NCI-H2196 (cell line): ENCODE measurements at regions not wholly inside any gene's neighbourhood (a gene's known extent, or its start where the extent isn't known, plus 50 kb on each side); places are given as distances from the start of the nearest gene placed in this dataset.

Source experiments
- DNase-seq: peaks from one replicate; lab custom pipeline; 2025; ENCODE audit not compliant: unreplicated experiment; lab: John Stamatoyannopoulos, UW

DNA sequence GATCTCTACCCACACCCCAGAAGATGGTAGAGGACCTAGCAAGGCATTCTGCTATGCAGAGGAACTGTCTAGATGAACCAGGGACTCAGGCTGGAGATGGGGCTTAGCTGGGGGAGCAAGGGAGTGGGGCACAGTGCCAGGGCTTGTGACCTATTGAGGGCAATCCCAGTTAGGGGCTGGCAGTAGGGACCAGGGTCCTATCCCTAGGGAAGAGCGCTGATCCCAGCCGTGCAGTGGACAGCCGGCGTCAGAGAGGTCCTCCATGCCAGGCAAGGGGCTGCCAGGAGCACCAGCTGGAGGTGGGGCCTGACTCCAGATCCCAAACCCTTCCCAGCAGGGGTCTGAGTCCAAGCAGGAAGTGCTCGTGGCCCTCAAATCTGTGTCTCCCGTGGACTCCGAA, 52.7 kb upstream of the NEURL1B start:
- no peak for DNase-seq

DNA sequence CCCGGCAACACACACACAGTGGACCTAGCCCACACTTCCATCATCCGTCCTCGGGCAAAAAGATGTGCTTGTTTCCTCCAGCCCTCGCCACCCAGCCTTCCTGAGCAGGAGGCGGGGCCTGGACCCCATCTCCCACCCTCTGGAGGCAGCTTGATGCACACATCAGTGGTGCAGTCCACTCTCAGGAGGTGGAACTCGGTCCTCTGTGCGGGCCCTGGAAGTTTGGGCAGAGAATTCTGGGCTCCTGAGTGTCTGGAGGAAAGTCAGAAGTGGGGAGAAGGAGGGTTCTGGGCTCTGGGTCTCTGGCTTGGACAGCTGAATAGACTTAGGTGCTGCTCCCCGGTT, 54.0 kb upstream of the NEURL1B start:
- DNase-seq = no peak

DNA sequence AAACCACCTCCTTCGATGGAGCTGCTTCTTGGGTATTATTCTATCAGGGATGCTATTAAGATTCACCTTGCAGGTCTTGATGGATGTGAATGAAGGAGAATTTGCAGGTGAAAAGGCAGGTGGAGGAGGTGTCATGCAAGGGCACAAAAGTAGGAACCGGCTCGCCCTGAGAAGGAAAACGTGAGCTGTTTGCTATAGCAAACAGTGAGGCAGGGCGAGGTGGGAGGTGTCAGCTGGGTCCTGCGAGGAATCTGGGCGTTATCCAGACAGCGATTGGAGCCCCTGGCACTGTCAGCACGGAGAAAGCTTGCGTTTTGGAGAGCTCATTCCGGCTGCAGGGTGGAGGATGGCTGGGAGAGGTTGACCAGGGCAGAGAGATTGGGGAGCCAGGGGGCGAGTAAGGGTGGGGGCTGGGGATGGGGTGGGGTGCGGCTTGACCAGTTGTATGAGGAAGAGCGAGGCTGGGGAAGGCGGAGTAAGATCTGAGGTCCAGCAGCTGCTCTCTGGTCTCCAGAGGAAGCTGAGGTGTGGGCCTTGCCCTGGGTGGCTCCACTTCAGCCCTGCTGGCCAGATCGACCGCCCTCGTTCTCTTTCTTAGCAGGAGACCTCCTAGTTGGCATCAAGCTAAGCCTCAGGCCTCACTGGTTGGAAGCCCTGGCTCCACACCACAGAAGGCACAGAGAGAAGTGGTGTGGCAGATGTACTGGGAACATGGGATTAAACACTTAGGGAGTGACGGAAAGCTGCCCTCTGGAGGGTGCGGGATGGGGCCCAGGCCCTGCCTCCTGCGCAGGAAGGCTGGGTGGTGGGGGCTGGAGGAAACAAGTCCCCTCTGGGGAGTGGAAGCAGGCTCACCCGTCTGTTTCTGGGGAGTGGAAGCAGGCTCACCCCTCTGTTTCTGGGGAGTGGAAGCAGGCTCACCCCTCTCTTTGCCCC, 54.7 kb upstream of the NEURL1B start:
- no peak for DNase-seq

DNA sequence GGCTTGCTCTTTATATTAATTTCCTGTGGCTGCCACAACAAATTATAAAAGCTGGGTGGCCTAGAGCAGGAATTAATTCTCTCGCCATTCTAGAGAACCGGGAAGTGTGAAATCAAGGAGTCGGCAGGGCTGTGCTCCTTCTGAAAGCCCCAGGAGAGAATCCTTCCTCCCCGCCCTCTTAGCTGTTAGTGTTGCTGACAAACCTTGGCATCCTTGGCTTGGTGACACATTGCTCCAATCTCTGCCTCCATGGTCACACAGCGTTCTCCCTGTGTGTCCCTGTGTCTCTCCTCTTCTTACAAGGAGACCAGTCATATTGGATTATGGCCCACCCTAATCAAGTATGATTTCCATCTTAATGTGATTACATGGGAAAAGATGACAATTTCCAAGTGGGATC, 55.9 kb upstream of the NEURL1B start:
- DNase-seq = no peak

DNA sequence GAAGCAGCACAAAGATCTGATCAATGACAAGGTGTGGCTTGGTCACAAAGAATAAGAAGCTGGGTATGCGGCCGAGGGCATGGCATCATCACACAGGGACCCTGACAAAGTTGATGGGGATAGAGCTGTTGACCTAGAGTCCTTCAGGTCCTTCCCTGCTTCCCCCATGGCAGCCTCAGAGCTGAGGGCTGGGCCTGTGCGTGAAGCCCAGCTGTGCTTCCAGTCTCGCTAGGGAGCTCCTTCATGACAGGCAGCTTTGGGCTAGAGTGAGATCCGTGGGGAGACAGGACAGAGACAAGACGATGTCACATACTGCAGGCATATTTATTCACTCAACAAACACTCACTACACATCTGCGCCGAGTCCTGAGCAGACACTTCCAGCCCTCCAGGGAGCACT, 56.4 kb upstream of the NEURL1B start:
- no peak for DNase-seq

DNA sequence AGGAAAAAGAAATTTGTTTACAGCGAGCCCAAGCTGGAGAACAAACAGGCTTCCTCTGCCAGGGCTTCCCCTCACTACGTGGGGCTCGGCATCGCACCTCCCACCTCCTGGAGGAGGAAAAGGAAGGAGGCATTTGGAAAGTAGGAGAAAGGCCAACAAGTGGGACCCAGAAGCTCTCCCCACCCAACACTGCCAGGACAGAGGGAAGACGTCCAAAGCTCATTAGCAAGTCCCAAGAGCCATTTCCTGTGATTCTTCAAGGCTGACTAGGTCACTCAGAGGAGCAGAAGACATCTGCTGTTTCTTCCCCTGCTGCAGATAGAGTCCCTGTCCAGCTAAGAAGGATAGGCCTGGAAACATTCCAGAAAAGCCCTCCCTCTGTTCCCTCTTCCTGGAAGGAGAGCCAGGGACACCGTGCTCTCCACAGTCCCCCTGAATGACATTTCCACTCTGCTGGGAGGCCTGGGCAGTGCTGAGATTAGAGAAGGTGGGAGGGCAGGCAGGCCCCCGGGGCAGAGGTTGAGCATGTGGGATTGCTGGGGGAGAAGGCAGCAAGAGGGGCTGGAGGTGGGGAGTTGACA, 57.0 kb upstream of the NEURL1B start:
- no peak for DNase-seq

DNA sequence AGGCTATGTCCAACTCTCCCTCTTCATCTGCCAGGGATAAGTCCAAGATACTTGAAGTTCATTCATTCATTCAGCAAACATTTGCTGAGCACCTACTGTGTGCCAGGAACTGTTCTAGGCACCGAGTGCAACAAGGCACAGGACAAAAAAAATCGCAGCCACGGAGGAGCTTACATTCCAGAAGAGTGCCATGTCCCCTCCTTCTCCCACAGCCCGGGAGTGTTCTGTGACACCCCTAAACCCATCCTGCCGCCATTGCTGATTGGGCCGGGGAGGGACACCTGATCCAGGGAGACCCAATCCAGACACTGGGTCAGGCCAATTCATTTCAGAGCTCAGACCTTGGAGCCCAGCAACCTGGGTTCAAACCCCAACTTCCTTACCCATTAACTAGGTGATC, 58.1 kb upstream of the NEURL1B start:
- no peak for DNase-seq

DNA sequence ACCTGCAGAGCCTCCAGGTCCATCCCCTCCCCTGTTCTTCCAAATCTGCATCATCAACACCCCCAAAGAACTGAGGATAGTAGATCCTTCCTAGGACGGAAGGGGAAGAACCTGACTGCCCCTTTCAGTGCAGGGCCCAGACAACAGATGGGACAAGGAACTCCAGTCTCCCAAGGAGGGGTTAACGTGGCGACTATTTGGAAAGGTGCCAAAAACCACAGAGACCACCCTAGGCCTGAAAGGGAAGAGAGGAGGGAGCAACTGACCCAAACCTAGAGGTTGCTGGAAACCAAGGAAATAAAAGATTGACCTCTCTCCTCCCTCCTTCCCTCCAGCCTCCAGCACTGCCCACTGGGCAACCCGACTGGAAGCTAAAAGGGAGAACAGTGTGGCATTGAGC, 59.7 kb upstream of the NEURL1B start:
- DNase-seq = no peak

DNA sequence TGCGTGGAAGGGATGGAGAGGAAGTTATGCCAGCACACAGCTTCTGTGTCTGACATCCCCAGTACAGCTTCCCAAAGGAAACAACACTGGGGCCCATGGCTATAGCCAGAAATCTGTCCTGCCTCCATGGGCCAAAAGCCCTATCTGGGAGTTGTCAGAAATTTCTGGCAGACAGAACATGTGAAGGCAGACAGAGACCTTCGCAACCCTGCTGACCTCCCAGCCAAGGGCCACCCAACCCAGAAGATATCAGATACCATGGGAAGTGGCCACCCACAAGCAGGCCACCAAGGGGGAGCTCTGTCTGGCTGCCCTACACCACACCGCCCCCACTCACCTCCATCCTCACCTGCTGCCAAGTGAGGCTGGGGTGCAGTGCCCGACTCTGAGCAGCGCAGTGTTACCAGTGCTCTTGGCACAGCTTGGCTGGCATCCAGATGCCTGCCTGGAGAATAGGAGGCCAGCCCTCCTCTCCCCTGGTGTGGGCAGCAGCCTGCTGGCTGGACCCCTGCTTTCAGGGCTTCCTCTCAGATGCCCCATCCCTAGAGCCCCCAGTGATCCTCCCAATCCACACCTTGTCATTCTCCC, 61.6 kb upstream of the NEURL1B start:
- peak; percentile 20 for DNase-seq

DNA sequence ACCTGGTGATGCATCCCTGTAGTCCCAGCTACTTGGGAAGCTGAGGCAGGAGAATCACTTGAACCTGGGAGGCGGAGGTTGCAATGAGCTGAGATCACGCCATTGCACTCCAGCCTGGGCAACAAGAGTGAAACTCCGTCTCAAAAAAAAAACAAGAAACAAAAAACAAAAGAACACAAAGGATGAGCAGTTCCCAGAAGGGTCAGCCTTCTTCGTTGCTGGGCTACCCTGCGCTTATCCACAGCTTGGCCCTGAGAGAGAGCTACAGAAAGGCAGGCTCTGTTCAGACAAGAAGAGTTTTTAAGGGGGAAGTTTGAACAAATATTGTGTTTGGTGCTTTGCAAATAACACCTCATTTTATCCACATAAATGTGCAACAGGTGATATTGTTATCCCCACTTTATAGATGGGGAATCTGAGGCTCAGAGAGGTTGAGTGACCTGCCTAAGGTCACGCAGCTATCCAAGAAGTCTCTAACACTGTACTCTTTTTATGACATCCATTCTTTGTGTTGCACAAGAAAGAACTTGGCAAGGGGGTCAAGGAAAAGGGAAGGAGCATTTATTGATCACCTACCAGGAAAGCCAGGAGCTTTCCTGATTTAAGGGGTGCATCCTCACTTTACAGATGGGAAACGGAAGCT, 63.7 kb upstream of the NEURL1B start:
- DNase-seq = no peak

DNA sequence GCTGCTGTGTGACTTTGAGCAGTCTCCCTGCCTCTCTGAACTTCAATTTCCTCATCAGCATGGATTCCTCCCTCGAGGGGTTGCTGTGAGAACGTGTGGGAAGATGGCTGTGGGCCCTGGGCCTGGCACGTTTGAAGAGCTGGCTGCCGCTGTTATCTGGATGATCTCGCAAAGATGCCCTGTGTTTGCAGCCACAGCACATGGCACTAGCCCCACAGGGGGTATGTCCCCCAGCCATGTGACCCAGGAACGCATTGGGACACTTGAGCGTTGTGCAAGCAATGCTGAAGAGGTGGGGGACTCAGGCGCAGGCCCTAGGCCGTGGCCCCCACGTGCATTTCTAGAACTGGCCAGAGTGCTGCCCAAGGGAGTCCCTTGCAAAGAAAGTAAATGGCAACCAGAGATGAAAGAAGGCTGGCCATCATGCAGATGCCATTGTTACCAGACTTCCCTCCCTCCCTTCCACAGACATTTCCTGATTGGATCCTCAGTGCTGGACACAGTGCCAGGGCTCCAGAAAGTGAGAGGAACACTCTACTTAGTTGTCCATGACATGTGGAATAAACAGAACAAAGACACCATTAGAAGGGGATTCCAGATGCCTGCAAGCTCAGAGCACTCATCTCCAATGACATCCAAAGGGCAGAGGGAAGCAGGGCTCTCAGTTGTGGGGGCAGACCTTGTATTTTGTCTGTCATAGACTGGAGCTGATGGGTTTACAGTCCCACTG, 65.1 kb upstream of the NEURL1B start:
- DNase-seq = no peak

DNA sequence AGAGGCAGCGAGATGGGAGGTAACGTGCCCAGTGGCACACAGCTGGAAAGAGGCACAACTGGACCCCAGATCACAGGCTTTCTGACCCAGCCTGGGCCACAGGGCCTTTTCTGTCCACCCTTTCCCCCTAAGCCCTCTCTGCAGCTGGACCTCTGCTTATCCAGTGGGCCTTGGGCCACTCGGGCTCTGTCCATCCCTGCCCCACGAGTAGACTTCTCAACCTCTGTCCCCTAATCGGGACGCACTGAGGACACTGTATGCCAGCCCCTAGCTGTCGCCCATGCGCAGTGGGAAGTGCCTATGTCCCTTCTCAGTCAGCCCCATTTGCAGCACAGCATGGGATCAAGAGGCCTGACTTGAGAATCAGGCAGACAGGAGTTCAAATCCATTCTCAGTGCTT, 65.6 kb upstream of the NEURL1B start:
- no peak for DNase-seq

DNA sequence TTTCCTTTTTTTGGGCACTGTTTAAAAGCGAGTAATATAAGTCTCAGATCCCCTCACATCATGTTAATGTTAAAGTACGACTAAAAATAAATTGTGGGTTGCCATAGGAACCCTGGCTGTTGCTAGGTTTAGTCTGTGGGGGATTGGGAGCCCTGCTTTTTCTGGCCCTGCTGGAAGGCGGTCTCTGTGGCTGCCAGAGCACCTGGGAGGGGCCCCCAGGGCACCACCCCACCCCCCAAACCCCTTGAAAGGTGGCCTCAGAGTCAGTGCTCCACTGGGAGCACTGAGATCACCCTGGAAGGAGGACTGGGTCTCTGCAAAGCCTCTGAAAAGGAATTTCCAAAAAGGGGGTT, 66.2 kb upstream of the NEURL1B start:
- no peak for DNase-seq

DNA sequence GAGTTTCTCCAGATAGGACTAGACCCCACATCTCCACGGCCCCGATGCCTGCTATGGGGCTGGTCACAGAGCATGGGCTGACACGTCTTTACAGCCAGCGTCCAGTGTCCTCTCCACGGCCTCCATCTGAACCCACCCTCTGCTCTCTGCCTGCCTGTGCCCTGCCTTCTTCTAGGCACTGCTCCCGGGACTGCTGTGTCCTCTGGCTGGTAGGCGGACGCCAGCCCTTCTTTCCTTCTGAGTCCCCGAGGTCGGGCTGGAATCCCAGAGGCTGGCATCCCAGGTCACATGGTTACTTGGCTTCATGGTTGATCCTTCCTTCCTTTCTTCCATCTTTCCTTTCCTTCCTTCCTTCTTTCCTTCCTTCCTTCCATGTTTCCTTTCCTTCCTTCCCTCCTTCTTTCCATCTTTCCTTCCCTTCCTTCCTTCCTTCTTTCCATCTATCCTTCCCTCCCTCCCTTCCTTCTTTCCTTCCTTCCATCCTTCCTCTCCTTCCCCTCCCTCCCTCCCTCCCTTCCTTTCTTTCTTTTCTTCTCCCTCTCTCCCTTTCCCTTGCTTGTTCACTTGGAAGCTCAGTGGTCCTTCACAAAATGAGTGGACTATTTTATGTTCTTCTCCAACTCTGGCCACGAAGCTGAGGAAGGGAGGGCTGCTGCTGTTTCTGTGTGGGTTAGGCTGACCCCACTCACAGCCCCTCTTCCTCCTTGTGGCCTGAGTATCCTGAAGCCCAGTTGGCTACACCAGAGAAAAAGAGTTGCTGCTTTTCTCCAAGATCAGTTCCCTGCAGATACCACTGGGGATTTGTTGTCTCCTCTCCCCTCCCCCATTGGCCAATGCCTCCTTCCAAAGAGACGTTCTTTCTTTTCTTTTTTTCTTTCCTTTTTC, 66.8 kb upstream of the NEURL1B start:
- no peak for DNase-seq

DNA sequence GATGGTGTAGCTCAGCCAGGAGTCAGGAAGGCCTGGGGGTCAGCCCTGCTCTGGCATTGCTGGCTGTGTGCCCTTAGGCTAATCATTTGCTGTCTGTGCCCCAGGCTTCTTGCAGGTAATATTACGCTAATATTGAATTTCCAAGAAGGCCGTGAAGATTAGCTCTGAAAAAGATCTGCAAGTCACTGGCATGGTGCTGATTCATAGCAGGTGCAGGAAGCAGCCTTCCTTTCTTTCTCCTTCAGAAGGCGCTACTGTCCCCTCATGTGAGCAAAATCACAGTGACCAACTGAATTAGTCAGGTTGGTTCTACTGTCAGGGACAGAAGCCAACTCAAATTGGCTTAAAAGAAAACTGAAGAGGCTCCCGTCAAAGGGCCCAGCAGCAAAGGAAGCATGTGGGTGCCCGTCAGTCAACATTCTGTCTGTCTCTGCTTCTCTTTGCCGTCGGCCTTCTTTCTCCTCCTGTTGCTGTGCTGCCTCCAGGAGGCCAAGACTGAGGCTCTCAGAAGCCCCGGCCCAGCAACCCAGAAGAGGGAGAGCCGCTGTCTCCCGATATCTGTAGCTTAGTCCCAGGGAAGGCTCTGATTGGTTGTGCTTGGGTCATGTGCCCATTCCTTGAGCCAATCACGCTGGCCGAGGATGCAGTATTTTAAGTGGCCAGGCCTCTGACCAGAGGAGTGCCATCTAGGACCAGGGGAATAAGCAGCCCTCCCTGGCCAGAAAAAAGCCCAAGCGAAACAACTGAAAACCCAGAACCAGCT, 67.8 kb upstream of the NEURL1B start:
- peak; percentile 49 for DNase-seq

DNA sequence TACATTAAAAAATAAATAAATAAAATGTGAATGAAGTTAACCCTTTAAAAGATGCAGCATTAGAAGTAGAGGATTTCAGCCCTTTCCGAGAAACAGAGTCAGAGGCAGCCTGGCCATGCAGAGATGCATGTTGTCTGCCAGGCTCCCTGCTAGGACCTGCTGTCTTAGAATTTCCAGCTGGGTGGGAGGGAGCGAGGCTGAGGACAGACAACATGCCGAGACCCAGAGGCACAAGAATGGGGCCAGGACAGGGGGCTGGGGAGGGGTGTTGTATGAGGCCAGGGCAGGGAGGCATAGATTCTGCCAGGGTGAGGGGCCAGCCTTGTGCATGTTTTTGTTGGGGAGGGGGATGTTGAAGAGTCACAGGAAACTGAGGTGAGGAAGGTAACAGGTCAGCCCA, 68.6 kb upstream of the NEURL1B start:
- DNase-seq = no peak

DNA sequence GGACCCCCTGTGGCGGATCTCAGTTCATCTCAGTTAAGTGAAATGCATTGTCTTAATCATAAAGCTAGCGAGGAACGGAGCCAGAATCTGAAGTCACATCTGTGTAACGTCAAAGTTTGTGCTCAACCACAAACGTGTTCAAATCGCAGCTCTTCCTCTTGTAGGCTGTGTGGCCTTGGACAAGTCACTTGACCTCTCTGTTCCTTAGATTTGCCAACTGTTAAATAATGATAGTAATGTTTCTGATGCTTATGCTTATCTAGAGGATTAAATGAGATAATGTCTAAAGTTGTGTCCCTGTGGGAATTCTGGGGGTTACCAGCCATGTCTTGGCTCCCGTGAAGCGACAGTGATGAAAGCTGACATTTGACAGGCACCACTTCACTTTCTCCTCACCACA, 69.2 kb upstream of the NEURL1B start:
- DNase-seq = no peak

DNA sequence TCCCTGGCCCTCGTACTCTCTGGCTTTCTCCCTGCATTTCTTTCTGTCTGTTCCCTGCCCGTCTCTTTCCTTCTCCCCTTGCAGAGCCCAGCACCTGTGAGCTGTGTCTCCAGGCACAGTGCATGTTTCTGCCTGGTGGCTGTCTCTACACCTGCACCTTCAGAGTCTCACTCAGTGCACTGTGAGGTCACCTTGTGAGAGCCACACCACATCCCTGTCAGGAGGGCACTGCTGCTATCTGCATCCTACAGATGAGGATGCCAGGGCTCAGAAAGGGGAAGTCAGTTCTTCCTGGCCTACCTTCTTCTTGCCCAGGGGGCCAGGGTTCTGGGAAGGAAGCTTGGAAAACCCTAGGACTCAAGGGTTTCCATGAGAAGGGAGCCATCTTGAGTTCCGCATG, 69.7 kb upstream of the NEURL1B start:
- no peak for DNase-seq

DNA sequence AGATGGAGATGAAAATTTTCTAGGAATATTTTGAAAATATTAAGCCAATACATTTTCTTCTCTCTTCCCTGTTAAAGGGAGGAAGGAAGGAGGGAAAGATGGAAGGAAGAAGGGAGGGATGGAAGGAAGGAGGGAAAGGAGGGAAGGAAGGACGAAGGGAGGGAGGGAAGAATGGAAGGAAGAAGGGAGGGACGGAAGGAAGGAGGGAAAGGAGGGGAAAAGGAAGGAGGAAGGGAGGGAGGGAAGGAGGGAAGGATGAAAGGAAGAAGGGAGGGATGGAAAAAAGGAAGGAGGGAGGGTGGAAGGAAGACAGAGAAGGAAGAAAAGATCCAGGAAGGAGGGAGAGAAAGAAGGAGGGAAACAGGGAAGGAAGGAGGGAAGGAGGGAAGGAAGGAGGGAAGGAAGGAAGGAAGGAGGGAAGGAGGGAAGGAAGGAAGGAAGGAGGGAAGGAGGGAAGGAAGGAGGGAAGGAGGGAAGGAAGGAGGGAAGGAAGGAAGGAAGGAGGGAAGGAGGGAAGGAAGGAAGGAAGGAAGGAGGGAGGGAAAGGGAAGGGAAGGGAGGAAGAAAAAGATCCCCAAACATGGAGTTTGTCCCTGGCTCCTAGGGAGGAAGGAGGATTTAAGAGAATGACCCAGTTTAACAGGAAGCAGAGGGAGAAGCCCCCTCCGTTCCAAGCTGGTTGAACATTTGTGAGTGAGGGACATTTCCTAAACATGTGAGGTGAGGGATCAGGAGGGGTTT, 70.3 kb upstream of the NEURL1B start:
- DNase-seq = no peak
